ENCODE measurements at regions not wholly inside any gene's neighbourhood (a gene's known extent, or its start where the extent isn't known, plus 50 kb on each side); places are given as distances from the start of the nearest gene placed in this dataset.

DNA sequence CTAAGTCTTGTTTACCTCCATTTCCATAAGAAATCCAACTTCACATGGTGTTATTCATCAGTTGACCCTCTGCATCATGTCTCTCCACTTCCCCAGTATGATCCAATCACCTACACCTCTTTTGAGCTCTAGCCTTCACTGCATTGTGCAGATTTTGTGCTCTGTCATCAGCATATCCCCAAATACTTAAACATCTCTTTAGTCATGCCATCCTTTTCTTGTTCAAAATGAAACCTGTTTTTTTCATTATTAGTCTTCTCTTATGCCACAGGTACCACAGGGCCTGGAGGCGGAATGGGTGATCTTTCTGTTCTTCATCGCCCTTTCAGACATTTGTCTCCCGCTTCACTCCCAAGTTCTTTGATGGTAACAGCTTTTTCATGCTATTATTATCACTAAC, 382.7 kb upstream of the GALNTL6 start:
- TF ChIP-seq, protein P1, sequence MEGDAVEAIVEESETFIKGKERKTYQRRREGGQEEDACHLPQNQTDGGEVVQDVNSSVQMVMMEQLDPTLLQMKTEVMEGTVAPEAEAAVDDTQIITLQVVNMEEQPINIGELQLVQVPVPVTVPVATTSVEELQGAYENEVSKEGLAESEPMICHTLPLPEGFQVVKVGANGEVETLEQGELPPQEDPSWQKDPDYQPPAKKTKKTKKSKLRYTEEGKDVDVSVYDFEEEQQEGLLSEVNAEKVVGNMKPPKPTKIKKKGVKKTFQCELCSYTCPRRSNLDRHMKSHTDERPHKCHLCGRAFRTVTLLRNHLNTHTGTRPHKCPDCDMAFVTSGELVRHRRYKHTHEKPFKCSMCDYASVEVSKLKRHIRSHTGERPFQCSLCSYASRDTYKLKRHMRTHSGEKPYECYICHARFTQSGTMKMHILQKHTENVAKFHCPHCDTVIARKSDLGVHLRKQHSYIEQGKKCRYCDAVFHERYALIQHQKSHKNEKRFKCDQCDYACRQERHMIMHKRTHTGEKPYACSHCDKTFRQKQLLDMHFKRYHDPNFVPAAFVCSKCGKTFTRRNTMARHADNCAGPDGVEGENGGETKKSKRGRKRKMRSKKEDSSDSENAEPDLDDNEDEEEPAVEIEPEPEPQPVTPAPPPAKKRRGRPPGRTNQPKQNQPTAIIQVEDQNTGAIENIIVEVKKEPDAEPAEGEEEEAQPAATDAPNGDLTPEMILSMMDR (conservative IDR thresholded peaks at IDR 0.05) = no peak
- WGBS, 2 experiments (ENCODE audit: insufficient coverage in 1 of 2, insufficient read length in 1 of 2) = 94 to 100% methylated on average over 2 to 3 of the region's 3 CpGs
- Histone ChIP-seq H3K9me3 (ENCODE audit: control insufficient read depth, low read length) (no peaks in the 10 kb centered on the region), H3K9ac (ENCODE audit: extremely low read depth, low read length, poor library complexity, severe bottlenecking) (no peak overlapping the region), H3K27ac (ENCODE audit: low read depth, low read length) (no peak overlapping the region), H3K4me1 (ENCODE audit: control insufficient read depth, insufficient read depth, low read length) (no peaks in the 10 kb centered on the region), H3K36me3 (ENCODE audit: control insufficient read depth, insufficient read depth, low read length) (no peaks in the 10 kb centered on the region), H3K4me3 (ENCODE audit: low read length) (no peak overlapping the region), H3K27me3 (ENCODE audit: control insufficient read depth, insufficient read depth, low read length, poor library complexity, severe bottlenecking) (no peaks in the 10 kb centered on the region)
- Mint-ChIP-seq H3K4me3 (no peak overlapping the region), H3K27ac (no peak overlapping the region), H3K36me3 (ENCODE audit: low read depth) (no peaks in the 10 kb centered on the region), H3K9me3 (no peaks in the 10 kb centered on the region), H3K4me1 (no peaks in the 10 kb centered on the region), H3K27me3 (ENCODE audit: insufficient read depth) (no peaks in the 10 kb centered on the region)
- DNase-seq = no peak

DNA sequence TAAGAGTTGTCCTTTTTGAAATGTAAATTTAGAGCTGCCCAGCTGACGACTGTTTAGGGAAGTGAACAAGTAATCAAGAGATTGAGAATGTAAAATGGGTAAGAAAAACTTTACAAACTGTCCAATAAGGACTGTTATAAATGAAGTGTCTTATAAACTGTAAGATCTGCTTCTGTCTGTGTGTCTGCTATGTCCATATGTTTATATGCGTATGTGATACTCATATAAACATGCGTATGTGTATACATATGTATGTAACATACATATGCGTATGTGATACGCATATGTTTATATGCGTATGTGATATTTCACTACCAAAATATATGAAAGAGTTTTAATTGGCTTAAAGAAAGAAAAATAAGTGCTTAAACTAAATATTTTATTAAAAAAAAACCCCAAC, 416.0 kb upstream of the GALNTL6 start:
- TF ChIP-seq, protein P1 (conservative IDR thresholded peaks at IDR 0.05) = no peak
- DNase-seq = no peak
- no peak overlapping the region for H3K4me3 Mint-ChIP-seq
- no peak overlapping the region for H3K27ac ChIP-seq (ENCODE audit: low read depth, low read length)
- no peaks in the 10 kb centered on the region for H3K27me3 Mint-ChIP-seq (ENCODE audit: insufficient read depth)
- no peaks in the 10 kb centered on the region for H3K4me1 ChIP-seq (ENCODE audit: control insufficient read depth, insufficient read depth, low read length)
- H3K4me1 Mint-ChIP-seq = no peaks in the 10 kb centered on the region
- H3K9me3 ChIP-seq (ENCODE audit: control insufficient read depth, low read length) = no peaks in the 10 kb centered on the region
- 94 to 100% methylated on average over 1 to 6 of the region's 6 CpGs for WGBS, 2 experiments (ENCODE audit: insufficient coverage in 1 of 2, insufficient read length in 1 of 2)
- no peaks in the 10 kb centered on the region for H3K27me3 ChIP-seq (ENCODE audit: control insufficient read depth, insufficient read depth, low read length, poor library complexity, severe bottlenecking)
- H3K36me3 Mint-ChIP-seq (ENCODE audit: low read depth) = no peaks in the 10 kb centered on the region
- H3K27ac Mint-ChIP-seq = no peak overlapping the region
- no peaks in the 10 kb centered on the region for H3K36me3 ChIP-seq (ENCODE audit: control insufficient read depth, insufficient read depth, low read length)
- no peak overlapping the region for H3K9ac ChIP-seq (ENCODE audit: extremely low read depth, low read length, poor library complexity, severe bottlenecking)
- H3K9me3 Mint-ChIP-seq = peaks cover 15% of the 10 kb centered on the region
- no peak overlapping the region for H3K4me3 ChIP-seq (ENCODE audit: low read length)

- no peaks in the 10 kb centered on the region for H3K4me1 Mint-ChIP-seq
- no peak overlapping the region for H3K4me3 Mint-ChIP-seq
- H3K27ac Mint-ChIP-seq = no peak overlapping the region
- no peaks in the 10 kb centered on the region for H3K36me3 ChIP-seq (ENCODE audit: control insufficient read depth, insufficient read depth, low read length)
- no peak overlapping the region for H3K4me3 ChIP-seq (ENCODE audit: low read length)
- H3K4me1 ChIP-seq (ENCODE audit: control insufficient read depth, insufficient read depth, low read length) = no peaks in the 10 kb centered on the region
- H3K27me3 Mint-ChIP-seq (ENCODE audit: insufficient read depth) = no peaks in the 10 kb centered on the region
- no peaks in the 10 kb centered on the region for H3K36me3 Mint-ChIP-seq (ENCODE audit: low read depth)
- no peaks in the 10 kb centered on the region for H3K27me3 ChIP-seq (ENCODE audit: control insufficient read depth, insufficient read depth, low read length, poor library complexity, severe bottlenecking)
- no peak overlapping the region for H3K9ac ChIP-seq (ENCODE audit: extremely low read depth, low read length, poor library complexity, severe bottlenecking)
- no peak for DNase-seq
- WGBS, 2 experiments (ENCODE audit: insufficient coverage in 1 of 2, insufficient read length in 1 of 2) = 89 to 100% methylated on average over 3 of the region's 3 CpGs
- no peak overlapping the region for H3K27ac ChIP-seq (ENCODE audit: low read depth, low read length)
- TF ChIP-seq, protein P1 (conservative IDR thresholded peaks at IDR 0.05) = no peak
- peaks cover 10% of the 10 kb centered on the region for H3K9me3 ChIP-seq (ENCODE audit: control insufficient read depth, low read length)
- H3K9me3 Mint-ChIP-seq = peaks cover 20% of the 10 kb centered on the region
Measured at GRCh38 chr4:171390626-171391025, 422.6 kb upstream of the GALNTL6 start.
